GM11168 (cell line): ENCODE measurements at regions not wholly inside any gene's neighbourhood (a gene's known extent, or its start where the extent isn't known, plus 50 kb on each side); places are given as distances from the start of the nearest gene placed in this dataset.
"Not testable (repeated sequence)": the region's sequence is repeated elsewhere in the genome, so short reads cannot be mapped to it uniquely, and the experiment has no call there.

Experiments
- in situ Hi-C: fragments of 300-500 bp; cut with MboI; formaldehyde crosslinking; loops from one replicate; pipeline ENCODE4 v1.12.0; 2022; ENCODE audit warnings: low sequenced_read_pairs; ENCODE audit not compliant: unreplicated experiment

- in situ Hi-C loops: no loop called here
Measured at GRCh38 chr4:31392923-31393322, 672.8 kb downstream of the PCDH7 start.

- in situ Hi-C loops: no loop called here
Measured at GRCh38 chr4:31408121-31408520, 688.0 kb downstream of the PCDH7 start.

GRCh38 chr4:31411565-31411964, 691.4 kb downstream of the PCDH7 start:
- in situ Hi-C loops: no loop called here

- in situ Hi-C loops: no loop called here
Measured at GRCh38 chr4:31415629-31416028, 695.5 kb downstream of the PCDH7 start.

GRCh38 chr4:31416498-31416897, 696.3 kb downstream of the PCDH7 start:
- in situ Hi-C loops: no loop called here

GRCh38 chr4:31417040-31417439, 696.9 kb downstream of the PCDH7 start:
- in situ Hi-C loops: no loop called here

- in situ Hi-C loops: no loop called here
Measured at GRCh38 chr4:31422006-31422405, 701.8 kb downstream of the PCDH7 start.

GRCh38 chr4:31427691-31428090, 707.5 kb downstream of the PCDH7 start:
- in situ Hi-C loops: no loop called here

GRCh38 chr4:31442236-31442635, 722.1 kb downstream of the PCDH7 start:
- in situ Hi-C loops: no loop called here

- in situ Hi-C loops: no loop called here
Measured at GRCh38 chr4:31445526-31445925, 725.4 kb downstream of the PCDH7 start.

- in situ Hi-C loops: no loop called here
Measured at GRCh38 chr4:31455612-31456011, 735.4 kb downstream of the PCDH7 start.

GRCh38 chr4:31458813-31459212, 738.6 kb downstream of the PCDH7 start:
- in situ Hi-C loops: no loop called here

- in situ Hi-C loops: no loop called here
Measured at GRCh38 chr4:31461421-31461820, 741.3 kb downstream of the PCDH7 start.

- in situ Hi-C loops: no loop called here
Measured at GRCh38 chr4:31467781-31468180, 747.6 kb downstream of the PCDH7 start.

- in situ Hi-C loops: no loop called here
Measured at GRCh38 chr4:31474221-31474620, 754.1 kb downstream of the PCDH7 start.

GRCh38 chr4:31482691-31483090, 762.5 kb downstream of the PCDH7 start:
- in situ Hi-C loops: no loop called here

GRCh38 chr4:31499216-31499615, 779.0 kb downstream of the PCDH7 start:
- in situ Hi-C loops: not testable (repeated sequence)

- in situ Hi-C loops: no loop called here
Measured at GRCh38 chr4:31516520-31516919, 796.4 kb downstream of the PCDH7 start.

- in situ Hi-C loops: no loop called here
Measured at GRCh38 chr4:31518796-31519250, 798.7 kb downstream of the PCDH7 start.

- in situ Hi-C loops: no loop called here
Measured at GRCh38 chr4:31530555-31530954, 810.4 kb downstream of the PCDH7 start.

- in situ Hi-C loops: no loop called here
Measured at GRCh38 chr4:31538877-31539276, 818.7 kb downstream of the PCDH7 start.

- in situ Hi-C loops: no loop called here
Measured at GRCh38 chr4:31539284-31540069, 819.3 kb downstream of the PCDH7 start.
